ENCODE measurements at regions not wholly inside any gene's neighbourhood (a gene's known extent, or its start where the extent isn't known, plus 50 kb on each side); places are given as distances from the start of the nearest gene placed in this dataset.

DNA sequence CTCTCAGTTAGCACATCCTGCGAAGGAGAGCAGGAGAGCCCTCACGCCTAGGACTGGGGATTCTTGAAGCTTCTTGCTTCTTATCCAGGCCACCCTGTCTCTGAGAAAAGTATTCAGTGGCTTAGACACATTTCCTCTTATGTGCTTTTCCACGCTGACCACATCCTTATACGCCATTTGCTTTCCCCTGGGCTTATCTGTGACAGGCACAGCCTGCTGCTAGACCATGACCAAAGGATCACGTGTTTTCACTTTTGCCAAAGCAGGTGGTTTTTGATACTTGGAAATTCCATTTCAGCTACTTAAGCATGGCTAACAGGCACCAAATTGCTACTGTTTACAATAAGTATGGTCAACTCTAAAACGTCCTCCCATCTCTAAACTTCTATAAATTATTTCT lies 587.4 kb downstream of the AACS start:
- TF ChIP-seq POLR2A (IDR thresholded peaks at IDR 0.05) (no peak), CTCF (IDR thresholded peaks at IDR 0.05 in 8 of 11, conservative IDR thresholded peaks at IDR 0.05 in 3 of 11) (no peak)
